ENCODE measurements at regions not wholly inside any gene's neighbourhood (a gene's known extent, or its start where the extent isn't known, plus 50 kb on each side); places are given as distances from the start of the nearest gene placed in this dataset.

DNA sequence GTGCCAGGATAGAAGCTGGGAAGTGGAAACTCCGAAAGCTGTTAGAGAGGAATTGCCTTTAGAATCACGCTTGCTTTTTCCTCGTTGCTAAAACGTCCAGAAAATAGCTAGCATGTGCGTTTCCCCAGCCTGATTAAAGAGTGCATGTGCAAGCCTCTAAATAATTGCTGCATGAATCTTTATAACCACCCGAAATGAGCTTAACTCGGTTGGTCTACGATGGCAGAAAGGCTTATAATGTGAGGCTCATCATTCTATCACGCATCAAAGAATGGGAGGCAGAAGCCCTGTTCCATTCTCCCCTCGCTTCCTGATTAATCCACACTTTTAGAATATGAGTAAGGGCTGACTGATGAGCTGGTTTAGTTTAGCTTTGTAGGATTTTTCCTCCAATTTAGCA lies 394.6 kb upstream of the WWC1 start:
- no peak for DNase-seq

DNA sequence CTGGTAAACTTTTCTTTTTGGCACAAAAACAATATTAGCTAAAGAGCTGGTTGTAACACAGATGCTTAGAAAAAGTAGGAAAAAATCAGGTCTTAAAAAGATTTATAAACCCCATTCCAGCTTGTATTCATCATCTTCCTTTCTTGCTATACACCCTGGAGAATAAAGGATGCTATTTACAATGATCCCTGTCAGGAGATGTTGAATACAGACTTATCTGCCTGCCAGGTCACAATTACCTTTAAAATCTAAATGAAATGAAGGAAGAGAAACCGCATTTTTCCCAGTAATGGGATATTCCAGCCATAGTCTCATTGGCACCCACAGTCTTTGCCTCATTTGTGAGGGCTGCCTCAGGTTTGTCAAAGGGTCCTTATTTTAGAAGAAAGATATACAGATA lies 394.1 kb upstream of the WWC1 start:
- no peak for DNase-seq

DNA sequence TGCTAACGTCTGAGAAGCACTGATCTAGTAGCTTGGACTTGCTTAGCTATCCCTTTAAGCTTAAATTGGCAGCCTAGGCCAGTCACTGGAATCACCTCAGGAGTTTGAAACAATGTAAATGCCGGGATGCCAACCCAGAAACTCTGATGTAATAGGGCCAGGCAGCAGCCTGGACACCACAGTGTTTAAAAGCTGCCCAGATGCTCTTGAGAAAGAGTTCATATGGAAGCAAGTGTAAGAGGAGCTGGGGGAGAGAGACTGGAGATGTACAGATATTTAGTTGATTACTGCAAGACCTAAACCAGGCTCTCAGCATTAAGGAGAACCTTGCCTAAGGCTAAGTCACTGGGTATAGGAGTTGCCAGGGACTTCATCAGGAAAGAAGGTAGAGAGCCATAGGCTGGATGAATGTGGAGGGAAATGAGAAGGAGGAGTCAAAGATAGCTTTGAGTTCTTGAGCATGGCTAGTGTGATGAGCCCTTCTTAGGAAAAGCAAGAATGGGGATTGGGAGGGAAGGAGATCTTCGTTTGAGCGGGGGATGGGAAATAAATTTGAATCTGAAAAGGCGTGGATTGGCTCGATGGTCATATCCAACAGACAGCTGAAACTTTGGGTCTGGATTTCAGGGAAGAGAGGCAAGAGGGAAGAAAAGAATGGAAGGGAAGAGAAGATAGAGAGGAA lies 392.9 kb upstream of the WWC1 start:
- no peak for DNase-seq

DNA sequence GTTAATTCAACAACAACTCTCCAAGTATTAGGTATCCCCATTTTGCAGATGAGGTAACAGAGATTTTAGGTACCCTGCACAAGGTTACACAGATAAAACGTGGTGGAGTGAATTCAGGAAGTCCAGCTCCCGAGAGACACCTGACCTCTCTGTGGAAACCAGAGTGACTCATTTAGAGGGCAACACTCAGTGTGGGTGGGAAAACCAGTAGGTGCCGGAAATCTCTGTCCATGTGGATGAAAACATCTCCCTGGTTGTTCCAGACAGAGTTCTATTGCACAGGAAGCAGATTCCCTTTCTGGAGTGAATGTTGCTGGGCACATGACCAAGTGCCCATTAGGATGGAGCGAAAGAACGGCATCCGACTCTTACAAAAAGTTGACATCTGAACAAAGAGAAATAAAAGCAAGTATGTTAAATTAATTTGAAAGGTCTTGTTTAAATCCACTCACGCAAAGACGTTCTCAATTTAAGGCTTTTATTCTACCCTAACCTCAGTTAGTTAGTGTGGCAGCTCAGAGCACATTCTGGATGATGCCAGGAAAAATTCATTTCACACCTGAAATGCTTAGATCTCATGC lies 391.9 kb upstream of the WWC1 start:
- no peak for DNase-seq

DNA sequence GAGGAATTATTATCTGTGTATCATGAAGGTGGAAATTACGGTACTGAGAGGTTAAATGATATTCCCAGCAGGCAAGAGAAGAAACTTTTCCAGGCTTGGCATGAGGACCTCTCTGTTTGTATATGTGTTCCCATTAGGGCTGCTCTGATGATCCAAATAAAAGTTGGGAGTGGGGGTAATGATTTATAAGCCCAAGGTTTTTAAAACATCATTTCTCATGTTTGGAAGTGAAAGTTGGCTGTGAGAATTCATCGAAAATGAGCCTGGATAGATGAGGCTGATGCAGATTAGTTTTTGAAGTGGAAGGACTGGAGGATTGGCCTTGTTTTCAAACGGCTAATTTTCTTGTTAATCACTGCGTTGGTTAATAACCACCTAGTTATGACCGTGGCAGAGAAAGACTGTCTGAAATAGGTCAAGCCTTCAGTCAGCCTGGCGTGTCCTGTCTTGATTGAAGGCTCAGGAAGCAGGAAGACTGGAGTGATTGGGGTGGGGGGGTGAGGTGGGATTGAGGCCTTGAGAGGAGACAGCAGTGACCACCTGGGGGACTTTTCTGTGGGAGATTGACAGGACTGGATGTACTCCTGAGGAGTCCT lies 391.0 kb upstream of the WWC1 start:
- no peak for DNase-seq

DNA sequence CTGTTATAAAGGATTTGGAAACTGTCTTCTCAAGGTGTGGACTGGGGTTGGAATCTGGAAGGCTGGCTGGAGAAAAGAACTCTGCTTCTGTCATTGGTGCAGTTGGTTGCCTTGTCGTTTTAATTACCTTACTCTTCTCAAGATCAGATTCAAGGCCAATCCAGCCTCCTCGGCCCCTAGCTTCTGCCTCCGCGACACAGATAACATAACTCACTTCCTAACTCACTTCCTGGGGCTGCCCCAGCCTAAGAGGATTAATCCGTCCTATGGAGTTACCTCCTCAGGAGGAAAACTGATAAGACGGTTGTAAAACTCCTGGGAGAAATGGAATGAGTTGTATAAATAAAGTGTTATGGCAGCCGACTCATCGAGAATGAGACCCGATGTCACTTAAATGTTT lies 389.1 kb upstream of the WWC1 start:
- DNase-seq, result no peak

DNA sequence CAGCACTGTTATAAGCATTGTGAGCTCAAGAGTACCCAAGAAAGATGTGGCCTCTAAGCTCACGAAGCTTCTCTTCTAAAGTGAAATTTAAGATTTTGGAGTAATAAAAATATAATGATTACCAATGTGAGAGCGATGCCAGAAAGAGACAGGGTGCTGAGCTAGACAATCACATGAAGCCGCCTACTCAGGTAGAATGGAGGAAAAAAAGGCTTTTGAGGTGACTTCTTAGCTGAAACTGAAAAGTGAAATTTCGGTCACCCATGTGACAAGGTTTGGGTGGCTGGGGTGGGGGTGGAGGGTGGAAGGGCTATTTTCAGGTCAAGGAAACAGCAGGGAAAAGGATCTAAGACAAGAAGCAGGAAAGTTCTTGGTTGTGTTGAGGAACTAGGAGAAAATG lies 388.2 kb upstream of the WWC1 start:
- no peak for DNase-seq

DNA sequence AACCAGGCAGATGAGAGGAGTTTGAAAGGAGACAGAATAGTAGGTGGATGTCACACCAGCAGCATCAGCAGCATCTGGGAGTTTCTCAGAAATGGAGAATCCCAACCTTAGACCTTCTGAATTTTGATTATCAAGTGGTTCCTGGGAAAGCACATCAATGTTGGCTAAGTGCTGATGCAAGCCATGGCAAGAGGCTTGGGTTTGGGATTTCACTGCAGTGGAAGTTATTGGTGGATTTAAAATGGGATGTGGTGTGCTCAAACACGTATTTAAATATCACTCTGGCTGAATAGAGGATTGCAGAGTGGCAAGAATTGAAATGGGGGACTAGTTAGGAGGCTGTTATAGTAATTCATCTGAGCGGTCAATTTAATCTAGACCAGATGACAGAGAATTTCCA lies 387.8 kb upstream of the WWC1 start:
- no peak for DNase-seq

DNA sequence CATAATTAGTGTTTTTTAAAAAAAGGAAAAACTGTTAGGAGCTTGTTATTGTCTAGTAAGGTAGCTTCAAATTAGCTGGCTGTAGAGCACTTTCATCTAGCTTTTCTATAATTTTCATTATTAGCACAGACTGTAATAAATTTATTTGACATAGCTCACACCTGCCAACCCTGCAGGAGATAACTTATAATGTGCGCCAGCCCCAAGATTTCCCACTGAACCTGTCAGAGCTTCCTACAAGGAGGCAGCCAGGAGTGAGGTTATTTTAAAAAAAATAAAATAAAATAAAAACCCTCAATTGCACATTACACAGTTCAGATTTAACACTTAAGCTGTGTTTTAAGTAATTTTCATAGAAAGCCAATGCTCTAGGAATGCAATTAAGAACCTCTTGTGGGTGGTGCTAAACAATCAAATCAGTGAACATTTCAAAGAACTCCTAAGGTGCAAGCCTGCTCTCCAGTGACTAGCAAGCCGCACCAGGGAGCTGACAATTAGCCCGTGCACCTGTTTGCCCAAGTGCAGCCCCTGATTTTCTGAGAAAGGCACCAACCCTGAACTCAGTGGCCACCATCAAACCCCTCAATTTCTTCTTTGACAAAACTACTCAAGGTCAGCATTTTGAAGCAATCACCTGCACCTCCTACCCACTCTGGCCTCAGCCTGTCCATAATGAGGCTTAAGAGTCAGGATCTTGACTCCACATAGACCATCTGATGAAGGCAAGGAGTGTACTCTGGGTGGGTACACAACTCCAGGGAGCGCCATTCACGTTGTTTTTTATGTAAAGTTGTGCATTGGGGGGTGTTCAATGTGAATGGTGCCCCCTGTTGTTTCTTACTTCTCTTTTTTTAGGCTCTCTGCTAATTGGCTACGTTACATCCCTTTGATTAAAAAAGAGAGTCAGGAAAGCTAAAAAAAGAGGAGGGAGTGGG lies 385.3 kb upstream of the WWC1 start:
- no peak for DNase-seq

DNA sequence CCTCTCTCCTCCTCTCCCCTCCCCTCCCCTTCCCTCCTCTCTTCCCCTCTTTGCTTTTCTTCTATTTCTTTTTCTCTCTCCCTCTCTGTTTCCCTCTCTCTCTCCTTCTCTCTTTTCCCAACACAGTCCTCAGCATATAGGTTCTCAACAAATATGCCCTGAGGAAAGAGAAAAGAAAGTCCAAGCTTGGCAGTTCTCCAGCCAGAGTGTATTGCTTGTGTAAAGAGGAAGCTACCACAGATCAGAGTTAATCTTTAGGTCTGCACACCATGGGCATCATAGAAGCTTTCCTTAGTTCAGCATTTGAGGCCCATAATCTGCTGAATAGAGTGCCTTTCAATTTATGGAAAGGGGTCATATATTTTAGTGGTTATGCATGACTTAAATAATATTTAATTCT lies 382.8 kb upstream of the WWC1 start:
- no peak for DNase-seq

DNA sequence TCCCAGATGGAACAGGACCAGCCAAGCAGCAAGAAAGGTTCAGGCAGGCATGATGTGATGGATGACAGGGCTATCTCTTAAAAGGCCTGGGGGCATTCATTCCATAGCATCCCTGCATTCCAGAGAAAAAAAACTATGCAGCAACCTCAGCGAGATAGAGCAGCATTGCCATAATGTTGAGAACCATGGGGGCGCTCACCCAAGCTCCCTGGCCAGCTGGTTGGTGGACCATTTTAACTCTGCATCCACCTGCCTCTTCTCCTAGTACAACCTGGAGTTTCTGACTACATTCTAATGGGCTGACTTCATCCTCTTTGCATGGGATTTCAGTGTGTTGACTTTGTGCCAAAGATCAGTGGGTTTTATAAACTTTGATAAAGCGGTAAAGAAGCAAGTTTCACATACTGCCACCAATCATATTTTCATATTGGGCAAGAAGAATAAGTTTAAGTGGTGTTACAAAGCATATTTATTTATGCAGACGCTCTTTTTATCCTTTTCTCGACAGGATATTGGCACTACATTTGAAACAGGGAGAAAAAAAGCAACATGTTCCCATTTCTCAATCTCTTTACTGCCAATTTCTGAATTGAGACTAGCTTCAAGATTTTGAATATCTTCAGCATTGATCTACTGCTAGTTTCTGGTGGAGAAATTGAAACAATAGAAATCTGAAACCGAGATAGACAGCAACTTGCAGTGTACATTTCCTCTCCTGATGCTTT lies 378.3 kb upstream of the WWC1 start:
- DNase-seq, result no peak

DNA sequence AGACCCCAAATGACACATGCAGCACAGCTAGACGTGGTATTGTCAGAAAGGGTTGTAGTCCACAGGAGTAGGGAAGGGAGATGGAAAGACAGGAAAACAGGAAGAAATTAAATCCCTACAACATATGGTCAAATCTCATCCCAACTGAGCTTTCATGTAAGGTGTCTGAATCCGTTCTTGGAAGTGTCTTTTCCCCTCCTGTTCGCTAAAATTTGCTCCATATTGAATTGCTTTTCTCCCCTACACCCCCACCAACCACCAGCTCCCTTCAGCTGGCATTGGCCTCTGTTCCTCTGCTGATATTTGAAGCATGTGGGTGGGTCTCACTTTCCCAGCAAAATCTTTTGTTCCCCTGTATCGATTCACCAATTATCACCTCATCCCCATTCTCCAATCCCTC lies 376.2 kb upstream of the WWC1 start:
- no peak for DNase-seq

DNA sequence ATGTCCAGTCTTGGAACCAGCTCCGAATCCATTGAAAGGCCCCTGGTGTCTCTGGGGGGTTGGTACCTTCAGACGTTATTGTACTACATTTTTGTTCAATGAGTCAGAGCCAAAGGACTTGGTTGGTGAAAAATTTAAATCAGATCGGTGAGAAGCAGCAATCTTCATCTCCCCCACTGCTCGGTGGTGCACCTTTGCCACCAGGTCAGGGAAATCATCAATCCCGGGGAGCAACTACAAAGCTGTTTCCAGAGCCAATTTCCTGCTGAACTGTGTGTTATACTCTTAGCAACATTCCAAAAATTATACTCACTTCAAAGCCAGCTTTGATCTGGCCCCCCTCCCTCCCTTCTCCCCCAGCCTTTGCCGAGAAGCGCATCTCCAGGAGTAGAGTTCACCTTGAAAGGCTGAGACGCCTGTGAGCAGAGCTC lies 375.2 kb upstream of the WWC1 start:
- DNase-seq, result no peak

DNA sequence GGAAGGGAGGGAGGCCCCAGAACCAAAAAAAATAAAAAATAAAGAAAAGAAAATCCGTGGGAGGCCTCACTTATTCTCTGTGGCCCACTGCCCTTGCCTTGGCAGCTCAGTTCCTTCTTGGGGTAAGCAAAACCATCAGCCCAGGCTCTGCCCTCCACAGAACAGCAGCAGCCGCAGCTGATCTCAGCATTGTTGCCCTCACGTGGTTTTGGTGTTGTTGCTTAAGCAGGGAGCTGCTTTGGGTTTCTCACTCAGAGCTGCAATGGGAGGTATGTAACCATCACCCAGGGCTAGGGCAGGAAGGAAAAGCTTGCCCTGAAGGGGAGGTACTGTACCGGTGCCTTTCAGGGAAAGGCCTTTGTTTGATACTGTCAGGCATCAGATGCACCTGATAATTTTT lies 374.7 kb upstream of the WWC1 start:
- no peak for DNase-seq

DNA sequence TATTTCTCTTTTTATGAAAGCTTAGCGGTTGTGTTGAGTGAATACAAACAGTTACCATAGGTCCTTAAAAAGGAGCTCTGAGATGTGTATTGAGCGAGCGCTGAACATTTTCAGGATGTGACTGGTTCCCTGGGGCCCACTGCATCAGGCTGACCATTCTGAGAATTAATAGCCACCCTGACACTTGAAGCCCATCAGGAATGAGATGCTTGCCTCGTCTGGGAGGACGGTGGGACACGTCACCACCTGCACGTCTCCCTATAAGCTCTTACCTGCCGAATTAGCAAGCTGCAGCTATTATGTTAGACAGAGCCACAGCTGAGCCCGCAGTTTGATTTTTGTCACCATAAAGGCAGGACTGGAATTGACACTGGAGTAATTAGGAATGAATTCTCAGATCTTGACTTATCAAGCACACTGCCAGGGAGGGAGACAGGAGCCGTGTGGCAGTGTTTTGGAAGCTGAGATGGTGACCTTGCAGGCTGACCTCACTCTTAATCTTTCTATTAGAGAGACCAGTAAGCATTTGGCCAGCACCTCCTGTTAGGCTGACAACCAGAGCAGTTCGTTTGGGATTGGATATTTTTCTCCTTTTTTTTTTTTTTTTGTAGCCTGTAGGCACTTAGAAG lies 373.1 kb upstream of the WWC1 start:
- no peak for DNase-seq

DNA sequence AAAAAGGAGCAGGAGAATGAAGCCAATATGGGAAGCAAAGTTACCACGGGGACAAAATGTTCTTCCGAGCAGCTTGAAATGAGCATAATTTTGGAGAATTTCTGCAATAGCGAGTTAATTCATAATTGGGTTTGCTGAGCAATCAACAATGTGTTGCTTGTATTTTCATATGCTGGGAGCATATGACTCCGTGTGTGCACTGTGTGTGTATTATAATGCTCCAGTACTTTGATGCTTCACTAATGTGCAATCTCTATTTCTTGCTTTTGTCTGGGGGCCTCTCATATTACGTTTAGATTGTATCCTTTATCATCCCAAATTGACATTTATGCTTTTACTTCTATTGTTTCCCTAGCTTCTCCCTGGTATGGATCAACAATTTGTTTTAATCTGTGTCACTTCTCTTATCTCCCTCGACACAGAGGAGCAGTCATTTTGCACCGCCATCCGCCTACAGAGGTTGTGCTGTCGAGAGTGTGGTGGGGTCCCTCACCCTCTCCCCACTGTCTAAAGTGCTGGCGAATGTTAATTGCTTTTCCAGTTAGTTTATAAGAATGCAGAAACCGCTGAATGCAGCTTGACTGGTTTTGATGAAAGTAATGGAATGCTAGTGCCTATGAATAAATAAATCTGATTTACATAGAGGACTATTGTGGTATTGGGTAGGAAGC lies 372.5 kb upstream of the WWC1 start:
- no peak for DNase-seq

DNA sequence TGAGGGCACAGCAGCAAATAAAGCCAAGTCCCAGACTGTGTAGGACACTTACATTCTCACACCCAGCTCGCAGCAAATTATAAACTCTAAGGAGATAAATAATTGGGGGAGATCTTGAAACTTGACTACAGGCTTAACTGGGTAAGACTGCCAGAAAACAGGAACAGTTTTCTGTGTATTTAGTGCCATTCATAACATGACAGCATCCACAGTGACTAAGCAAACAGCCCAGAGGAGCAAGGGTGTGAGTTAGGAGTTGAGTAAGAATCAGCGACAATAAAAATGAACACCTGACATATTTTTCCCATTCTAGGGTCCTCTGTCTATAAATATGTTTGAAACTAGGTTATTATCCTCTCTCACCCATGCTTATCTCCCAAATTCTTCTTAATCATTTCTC lies 370.9 kb upstream of the WWC1 start:
- DNase-seq, result no peak

DNA sequence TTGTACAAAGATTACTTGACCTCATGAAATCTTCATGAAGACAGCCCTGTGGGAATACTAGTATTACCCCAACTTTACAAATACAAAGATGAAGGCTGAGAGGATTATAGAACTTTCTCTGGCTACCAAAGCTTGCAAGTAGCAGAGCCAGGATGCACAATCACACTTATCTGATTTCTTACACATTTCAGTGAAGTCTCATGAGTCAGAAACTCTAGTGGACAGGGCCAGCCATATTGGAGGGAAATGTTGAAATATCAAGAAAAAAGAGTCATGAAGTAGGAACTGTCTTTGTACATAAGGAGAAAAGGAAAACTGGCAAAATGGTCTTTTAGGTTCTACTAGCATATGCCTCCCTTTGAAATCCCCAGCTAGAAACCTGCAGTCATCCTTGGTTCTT lies 369.6 kb upstream of the WWC1 start:
- DNase-seq, result no peak

DNA sequence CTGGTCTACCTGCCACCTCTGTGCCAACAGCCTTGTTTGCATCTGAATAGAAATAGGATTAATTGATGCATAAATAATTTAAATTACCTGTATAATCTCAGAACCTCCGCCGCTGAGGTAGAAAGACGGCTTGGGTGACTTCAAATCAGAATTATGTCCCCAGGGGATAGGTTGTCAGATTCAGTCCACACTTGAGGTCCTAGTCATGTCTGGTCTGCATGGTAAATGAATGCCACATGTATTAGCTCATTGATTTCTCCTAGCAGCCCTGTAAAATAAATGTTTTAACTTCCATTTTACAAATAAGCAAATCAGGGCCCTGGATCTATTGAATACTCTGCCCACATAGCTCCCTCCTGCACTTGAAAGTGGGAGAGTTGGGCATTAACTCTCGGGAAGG lies 368.0 kb upstream of the WWC1 start:
- DNase-seq, result no peak

DNA sequence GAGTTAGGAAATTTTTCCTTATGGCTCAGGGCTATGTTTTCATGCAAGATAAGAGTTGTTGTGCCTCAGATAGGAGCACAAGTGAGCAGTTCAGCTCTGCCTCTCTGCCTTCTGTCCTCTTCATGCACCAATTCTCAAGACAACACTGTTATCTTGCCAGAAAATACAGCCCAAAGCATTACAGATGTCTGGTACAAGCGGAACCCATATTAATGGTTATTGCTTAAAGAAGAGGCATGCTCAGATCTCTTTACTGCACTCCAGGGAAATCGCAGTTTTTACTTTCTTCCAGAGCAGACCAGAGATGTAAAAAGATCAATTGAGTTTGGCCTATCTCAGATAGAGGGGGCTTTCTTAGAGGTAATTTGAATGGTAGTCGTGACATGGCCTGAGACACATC lies 361.6 kb upstream of the WWC1 start:
- no peak for DNase-seq

DNA sequence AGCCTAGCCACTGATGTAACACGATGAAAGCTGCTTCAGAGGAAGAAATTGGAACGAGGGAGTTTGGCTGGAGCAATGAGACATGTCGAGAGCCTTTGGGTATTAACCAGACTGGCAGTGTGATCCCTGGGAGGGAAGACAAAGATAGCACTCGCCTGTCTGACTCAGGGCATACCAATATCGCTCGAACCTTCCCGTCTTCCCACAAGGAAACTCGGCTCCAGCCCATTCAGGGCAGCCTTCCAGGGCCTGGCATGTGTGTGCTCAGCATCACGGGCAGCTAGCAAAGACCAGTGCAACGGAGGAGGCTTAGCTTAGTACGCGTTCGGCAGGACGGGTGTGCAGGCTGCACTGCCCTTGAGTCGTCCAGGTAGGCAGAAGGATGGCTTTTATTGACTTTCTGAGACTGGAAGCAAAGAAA lies 356.9 kb upstream of the WWC1 start:
- no peak for DNase-seq

Data from muscle of arm (tissue), 1 donor.